ENCODE measurements at regions not wholly inside any gene's neighbourhood (a gene's known extent, or its start where the extent isn't known, plus 50 kb on each side); places are given as distances from the start of the nearest gene placed in this dataset.

DNA sequence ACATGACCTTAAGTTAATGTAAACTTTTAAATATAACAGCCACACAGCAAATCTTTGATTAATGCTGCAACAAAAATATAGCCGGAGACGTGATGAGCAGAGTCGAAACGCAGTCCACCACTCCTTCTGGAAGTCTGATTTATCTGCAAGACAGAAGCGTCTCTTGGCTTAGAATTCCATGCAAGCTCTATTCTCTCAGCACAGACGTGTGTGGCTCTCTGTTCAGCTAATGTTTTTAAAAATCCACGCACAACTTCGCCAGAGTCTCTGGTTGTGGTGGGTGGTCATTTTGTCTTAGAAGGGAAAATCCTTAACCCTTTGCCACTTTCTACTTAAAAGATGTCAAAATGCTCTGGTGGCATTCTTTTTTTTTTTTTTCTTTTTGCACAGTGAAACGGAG is 438.0 kb upstream of the MGMT start:
- no peak for DNase-seq (ENCODE audit: low read depth, low spot score)
- H3K27ac ChIP-seq, result no peak overlapping the region

DNA sequence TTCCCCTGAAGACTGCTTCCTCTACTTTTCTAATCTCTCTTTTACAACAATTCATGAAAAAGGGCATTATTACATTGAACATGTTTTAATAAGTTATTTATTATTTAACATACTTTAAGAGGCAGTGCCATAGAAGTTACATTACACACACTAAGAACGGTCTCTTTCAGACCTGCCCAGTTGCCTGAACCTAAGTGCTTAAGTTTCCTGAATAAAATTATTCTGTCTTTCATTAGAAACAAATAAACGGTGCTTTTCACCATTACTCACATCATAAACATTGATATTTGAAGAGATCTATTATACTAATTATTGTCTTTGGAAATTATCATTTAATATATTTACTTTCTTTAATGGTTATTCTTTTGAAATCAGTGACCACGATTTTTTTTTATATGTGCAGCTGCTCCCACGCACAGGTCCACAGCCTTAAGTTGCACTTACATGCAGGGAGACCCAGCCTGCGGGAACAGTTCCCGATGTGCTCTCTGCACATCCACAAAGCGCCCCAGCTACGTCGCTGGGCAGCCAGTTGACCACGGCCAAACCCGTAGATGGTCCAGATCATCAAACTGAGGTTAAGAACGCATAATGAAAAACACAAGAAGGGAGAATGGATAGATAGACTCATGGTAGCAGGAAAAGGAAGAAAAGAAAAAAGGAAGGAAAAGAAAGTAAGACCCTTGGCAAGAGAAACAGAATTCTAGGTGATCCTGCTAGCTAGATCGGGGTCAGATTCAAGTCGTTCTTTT is 437.0 kb upstream of the MGMT start:
- no peak for DNase-seq (ENCODE audit: low read depth, low spot score)
- no peak overlapping the region for H3K27ac ChIP-seq

DNA sequence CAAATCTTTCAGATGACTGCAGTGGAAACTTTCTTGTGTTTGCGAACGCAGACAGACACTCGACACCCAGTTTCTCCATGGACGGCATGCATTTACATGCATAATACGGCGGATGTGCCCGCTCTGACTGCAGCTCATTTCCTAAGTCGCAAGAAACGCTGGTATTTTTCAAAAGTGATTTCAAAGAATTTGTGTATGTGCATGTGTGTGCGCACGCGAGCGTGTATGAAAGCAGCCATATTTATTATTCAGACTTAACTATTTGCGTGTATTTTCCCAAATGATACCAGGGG is 436.5 kb upstream of the MGMT start:
- DNase-seq (ENCODE audit: low read depth, low spot score), result no peak
- H3K27ac ChIP-seq, result no peak overlapping the region

DNA sequence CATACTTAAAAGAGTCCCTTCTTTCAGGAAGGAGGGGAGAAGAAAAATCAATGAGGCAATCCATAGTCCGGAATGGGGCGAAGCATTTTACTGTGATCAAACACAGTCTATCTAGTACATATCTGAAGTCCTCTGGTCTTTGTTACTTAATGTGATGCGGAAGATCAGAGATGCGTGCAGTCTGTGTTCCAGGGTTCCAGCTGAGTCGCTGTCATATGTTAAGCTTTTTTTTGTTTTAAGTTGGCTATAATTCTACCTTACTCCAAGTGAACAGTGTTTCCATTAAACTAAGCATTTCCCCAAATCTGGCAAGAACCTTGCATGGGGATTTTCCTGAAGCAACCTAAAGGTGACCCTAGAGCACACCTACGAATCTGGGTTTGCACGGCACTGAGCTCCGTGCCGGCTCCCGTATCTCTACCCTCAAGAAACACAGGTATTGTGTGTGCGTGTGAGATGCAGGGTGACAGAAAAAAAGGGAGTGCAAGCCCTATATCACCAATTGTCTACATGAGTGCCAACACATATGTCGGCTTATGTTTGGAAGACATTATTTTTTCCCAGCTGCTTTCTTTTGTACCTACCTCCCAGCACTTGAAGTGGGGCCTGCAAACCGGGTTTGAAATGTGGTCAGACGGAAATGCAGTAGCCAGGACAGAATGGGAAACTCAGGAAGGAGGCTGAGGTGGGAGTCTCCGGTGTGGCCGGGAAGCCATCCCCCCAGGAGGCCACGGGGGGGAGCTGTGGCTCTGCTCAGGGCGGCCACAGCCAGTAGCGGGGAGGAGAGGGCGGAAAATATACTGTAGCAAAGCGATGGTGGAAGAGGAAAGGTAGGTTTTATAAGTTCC is 435.8 kb upstream of the MGMT start:
- H3K27ac ChIP-seq, result no peak overlapping the region
- DNase-seq (ENCODE audit: low read depth, low spot score), result no peak

DNA sequence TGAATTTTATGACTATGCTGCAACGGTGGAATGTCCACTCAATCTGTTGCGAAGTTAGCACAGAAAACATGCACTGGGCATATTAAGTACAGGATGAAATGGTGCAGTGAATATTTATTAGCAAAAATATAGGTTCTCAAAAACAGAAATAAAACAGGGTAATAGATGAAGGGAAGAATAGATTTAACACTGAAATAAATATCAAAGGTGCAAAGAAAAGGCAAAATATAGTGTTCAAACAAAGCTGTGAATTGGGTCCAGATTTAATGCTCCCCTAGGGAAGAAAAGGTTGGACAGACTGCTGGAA is 435.2 kb upstream of the MGMT start:
- H3K27ac ChIP-seq, result no peak overlapping the region
- no peak for DNase-seq (ENCODE audit: low read depth, low spot score)

DNA sequence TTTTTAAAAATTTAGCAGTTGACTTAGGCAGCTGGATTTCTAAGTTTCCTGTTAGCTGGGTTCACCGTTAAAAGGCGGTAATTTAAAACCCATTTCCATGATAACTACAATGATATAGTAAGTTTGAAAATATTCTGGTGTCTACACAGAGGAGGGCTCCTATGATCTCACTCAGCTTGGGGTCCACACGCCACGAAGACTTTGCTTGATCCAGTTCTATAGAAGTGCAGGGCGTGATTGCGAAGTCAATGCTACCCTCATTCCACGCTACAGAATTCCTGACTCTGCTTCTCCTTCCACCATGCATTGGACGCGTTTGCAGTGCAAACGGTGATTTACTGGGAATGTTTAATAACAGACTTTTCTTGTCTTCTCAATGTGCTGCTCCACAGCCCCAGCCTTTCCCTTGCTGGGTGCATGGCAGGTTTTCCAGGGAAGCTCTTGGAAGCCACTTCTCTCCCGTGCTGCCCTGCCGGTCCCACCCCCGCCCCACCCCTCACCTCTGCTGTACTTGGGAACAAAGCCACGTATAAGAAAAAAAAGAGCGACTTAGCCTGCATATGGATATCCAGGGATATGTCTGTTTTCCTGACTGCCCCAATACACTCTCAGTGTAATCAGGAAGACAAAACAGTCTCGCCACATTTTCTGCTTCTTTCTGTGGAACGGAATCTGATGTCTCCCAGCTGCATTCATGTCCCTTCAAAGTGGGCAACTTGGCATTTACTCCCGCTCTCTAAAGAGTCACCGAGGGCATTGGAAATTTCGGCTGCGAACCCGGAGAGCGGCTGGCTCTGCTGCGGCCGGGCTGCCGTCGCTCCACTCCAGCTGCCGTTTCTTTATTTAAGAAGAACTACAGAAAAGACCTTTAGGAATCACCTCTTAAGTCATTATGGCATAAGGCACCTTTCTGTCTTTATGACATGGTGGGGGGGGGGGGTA is 434.4 kb upstream of the MGMT start:
- H3K27ac ChIP-seq, result no peak overlapping the region
- DNase-seq (ENCODE audit: low read depth, low spot score), result no peak

DNA sequence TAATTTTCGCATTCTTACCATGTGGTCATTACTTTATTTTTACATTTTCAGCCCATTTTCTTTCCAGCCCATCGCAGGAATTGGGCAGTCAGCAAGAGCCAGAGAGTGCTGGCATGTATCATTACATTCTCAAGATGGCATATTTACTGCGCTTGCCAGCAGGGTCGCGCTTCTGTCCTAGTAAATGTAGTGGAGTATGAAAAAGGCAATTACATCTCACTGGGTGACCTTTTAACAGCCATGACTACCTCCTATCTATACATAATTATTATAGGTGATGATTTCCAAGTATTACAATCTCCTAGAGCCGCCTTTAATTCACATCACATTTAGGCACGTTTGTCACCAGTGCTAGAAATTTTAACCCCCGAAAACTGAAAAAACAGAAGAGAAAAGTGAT is 433.7 kb upstream of the MGMT start:
- no peak for DNase-seq (ENCODE audit: low read depth, low spot score)
- H3K27ac ChIP-seq, result no peak overlapping the region

DNA sequence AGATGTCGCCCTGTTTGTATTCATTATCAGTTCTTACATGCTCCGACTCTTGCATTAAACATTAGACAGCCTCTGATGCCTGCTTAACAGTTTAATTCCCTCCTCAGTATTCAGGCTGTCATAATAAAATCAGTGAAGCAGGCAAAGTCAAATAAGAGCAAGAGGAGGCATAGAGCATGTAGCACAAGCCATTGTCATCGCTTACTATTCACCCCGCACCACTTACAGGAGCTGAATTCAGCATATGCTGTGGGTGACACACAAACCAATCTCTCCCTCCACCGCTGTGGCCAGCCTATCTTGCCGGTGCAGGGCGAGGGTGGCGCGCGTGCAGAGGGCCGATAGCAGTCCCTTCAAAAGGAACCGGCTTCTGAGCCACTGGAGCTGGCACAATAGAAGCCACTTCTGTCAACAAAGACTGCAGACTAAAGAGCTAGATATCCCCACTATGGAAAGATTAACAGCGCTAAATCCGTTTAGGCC is 433.2 kb upstream of the MGMT start:
- DNase-seq (ENCODE audit: low read depth, low spot score), result no peak
- no peak overlapping the region for H3K27ac ChIP-seq

DNA sequence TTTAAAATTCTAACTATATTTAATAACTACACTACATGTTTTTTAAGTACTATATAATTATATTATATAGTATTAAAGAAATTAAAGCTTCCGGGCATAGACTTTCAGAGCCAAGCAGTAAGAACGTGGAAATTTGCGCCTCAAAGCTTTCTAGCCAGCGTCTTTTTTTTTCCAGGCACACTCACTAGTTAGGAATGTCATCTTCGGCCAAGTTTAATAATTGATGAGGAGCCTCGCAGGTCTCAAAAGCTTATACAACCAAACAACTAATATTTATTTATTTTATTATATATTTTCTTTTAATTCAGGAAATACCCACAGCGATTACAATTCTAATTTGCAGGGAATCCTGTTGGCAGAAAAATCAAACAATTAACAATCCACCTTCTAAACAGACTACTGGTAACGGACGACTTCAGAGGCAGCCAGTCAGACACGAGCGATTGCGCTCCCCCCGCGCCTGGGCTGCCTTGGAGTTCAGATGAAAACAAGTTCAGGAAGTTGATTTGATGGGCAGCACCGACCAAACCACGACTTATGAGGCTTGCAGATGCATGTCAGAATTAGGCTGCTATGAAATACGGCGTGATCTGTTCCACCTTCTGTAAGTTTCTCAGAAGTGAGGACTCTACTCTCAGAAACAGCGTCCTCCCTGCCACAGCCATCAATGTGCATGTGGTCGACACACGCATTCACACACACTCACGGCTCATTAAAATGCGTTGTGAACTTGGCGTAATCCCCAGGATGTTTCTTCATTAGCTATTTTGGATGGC is 431.8 kb upstream of the MGMT start:
- DNase-seq (ENCODE audit: low read depth, low spot score), result no peak
- H3K27ac ChIP-seq, result no peak overlapping the region

DNA sequence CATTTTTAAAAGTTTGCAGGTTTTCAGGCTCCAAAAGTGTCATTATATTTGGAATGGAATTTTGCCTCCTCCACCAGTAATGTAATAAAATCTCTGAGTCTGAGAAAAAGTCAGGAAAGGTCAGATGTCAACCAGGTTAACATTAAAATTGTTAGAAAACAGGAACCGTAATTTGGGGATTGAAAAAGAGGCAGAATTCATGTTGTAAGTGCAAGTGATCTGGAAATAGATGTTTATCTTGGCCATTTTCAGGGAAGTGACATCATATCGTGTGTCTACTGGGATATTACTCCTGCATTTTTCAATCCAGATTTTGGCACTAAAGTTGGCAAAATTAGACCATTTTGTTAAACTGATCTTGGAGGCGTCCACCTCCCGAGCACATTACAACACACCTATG is 428.5 kb upstream of the MGMT start:
- DNase-seq (ENCODE audit: low read depth, low spot score), result no peak
- H3K27ac ChIP-seq, result no peak overlapping the region

DNA sequence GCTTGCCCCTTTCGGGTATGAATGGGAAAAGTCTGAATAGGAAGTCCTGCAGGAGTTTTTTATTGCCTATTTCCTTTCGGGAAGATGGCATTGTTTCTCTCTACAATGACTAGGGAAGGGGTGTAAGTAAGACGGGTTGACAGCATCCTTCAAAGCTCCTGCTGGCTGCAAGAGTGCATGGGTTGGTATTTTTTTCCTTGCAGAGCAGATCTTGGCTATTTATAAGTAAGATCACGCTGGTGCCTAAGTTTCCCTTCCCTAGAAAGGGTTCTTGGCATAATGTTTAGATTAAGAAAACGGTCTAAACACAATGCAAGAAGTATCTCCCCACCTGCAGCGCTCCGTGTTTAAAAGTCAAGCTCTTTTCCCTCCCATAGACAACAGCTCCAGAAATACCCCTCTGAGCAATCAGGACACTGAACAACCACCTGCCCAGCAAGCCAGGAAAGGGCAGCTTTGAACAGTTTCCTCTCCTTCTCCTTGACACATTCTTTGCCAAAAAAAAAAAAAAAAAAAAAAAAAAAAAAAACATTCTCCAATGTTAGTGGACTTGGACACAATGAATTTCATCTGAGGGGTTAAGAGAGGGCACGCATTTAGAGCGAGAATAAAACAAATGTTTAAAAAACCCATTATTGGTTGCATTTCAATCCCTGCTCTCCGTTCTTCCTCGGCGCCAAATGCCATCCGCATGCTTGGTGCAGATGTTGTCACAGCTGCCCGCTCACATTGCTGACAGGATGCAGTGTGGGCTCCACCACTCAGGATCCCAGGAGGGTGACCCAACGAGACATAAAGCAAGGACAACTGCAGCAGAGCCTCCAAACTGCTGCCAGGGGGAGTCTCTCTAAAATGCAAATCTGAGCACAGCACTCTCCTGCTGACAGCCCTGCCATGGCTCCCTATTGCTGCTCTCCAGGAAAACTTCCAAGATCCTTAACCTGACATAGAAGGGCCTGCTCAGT is 427.4 kb upstream of the MGMT start:
- H3K27ac ChIP-seq, result no peak overlapping the region
- no peak for DNase-seq (ENCODE audit: low read depth, low spot score)

DNA sequence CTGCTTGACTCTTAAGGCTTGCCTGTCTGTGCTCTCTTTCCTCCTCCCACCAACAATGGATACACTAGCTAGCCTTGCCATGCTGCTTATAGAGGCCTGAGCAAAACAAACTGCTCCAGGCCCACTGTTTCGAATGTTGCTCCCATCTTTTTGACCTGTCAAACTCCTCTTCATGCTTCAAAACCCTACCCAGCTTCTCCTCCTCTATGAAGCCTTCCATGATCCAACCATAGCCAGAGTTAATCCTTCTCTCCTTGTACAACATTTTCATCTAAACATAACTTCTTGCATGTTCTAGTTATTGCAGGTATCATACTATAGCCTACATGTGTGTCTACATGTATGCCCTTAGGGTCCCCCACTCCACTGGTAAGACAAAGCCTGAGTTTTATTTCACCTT is 426.7 kb upstream of the MGMT start:
- DNase-seq (ENCODE audit: low read depth, low spot score), result no peak
- no peak overlapping the region for H3K27ac ChIP-seq

DNA sequence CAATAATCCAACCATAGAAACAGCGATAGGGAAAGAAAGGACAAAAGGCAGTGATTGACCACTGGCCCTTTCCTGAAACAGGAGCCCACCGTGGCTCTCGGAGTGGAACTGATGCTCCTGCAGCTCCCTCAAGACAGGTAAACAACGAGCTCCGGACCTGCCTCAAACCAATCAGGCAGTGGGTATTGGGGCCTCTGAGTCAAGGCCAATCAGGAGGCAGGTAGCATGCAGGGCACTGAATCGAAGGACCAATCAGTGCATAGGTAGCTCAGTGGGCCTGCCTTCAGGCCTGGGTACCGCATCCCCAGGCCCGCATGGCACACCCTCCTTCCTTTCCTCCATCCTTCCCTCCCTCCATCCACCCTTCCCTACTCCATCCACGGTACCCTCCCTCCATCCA is 425.1 kb upstream of the MGMT start:
- no peak for DNase-seq (ENCODE audit: low read depth, low spot score)
- H3K27ac ChIP-seq, result no peak overlapping the region

DNA sequence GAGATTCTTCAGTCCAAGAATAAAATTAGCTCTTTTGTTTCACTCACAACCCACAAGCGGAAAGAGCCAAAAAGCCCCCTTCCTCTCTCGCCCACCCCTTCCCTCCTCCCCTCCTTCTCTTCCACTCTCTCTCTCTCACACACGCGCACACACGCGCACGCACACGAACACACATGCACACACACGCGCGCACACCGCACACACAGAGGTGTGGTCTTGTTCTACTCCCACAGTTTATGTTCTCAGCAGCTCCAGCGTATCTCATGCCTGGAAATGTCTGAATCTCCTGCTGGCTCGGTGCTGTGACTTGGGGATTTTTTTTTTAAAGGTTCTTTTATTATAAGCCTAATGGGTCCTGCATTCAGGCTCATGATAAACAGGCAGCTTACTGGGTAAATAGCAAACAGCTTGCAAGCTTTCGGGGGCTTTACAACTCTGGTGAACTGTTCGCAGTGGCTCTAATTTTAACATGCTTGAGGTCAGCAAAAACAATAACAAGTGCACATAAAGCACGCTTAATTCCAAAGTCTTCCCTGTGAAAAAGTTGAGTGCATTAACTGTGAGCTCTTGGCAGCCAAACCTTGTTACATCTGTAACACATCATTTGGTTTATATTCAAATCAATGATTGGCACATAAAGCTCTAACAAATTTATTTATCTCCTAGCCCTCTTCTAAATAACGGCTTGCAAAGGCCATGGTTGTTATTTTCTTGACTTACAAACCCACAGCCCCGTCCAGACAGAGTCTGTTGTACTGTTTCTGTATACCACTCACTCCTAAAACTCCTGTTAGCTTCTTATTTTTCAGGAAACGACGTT is 424.1 kb upstream of the MGMT start:
- no peak overlapping the region for H3K27ac ChIP-seq
- DNase-seq (ENCODE audit: low read depth, low spot score), result no peak

DNA sequence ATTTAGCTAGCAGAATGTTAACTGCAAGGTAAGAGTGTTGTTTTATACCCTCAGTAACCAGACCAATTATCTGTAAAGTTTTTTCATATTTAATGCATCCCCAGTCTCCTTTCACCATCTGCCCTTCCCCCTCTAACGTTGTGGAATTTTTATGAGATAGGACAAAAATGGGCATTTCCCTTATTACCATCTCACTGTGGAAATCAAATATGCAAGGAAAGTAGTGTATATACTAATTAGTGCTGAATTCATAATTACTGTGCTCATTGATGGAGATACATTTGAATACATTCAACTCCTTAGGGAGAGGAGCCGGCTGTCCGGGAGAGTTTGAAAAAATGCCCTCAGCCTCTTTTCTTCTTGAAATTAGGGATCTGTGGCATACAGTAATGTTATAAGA is 423.4 kb upstream of the MGMT start:
- no peak for DNase-seq (ENCODE audit: low read depth, low spot score)
- H3K27ac ChIP-seq, result no peak overlapping the region

DNA sequence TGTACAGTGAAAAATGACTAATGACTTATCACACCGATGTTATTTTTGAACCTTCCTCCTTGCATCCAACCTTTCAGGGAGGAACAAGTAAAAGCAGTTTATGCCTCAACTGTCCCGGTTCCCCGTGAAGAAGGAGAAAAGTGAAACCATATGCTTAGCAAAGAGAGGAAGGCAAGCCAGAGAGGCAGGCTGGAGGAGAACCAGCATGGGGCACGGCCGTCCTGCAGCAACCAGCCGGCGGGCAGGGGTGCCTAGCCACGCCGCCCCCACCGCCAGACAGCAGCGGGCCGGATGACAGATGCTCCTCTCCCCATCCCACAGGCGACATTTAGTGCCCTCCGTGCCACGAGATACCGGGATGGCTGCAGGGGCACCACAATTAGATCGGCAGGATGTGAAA is 421.4 kb upstream of the MGMT start:
- DNase-seq (ENCODE audit: low read depth, low spot score), result no peak
- H3K27ac ChIP-seq, result no peak overlapping the region

DNA sequence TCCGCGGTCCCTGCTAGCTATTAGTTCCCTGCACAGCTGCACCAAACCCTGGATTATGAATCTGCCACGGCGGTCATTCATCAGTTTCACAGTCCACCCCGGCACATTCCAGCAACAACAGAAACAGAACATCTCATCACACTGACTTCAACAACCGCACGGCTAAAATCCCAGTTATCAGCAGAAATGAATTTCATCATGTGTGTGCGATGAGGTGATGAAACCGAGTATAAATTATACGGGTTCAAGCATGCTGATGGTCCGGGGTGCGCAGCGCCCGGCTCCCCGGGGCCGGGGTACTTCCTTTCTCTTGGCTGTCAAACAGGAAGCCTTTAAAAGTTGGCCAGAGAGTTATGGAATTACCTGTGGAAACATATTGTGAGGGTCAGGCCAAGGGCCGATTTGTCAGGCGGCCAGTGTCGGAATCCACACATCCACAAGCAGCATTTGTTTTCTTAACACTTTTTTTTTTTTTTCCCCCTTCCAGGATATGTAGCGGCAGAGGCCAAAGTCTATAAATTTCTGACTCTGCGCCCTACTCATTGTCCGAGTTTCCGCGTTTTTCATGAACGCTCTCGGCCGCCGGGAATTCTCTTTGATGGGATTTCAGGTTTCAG is 420.9 kb upstream of the MGMT start:
- no peak for DNase-seq (ENCODE audit: low read depth, low spot score)
- no peak overlapping the region for H3K27ac ChIP-seq

DNA sequence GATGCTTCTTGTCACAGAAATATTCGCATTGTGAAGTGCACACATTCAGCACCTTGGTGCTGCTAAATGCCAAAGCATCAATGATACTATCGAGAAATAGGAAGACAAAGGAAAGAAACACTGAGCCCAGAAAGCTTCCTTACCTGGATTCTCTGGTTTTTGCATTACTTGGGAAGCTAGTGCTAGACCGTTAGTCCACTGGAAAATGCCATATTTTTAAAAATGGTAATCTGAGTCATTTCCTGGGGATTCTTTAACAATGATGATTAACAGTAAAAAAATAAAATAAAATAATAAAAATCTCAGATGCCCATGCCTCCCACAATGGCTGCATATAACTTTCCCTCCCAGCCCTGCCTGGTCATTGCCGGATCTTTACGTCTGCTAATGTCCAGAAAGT is 420.1 kb upstream of the MGMT start:
- DNase-seq (ENCODE audit: low read depth, low spot score), result no peak
- H3K27ac ChIP-seq, result no peak overlapping the region
